ENCODE measurements at regions not wholly inside any gene's neighbourhood (a gene's known extent, or its start where the extent isn't known, plus 50 kb on each side); places are given as distances from the start of the nearest gene placed in this dataset.

DNA sequence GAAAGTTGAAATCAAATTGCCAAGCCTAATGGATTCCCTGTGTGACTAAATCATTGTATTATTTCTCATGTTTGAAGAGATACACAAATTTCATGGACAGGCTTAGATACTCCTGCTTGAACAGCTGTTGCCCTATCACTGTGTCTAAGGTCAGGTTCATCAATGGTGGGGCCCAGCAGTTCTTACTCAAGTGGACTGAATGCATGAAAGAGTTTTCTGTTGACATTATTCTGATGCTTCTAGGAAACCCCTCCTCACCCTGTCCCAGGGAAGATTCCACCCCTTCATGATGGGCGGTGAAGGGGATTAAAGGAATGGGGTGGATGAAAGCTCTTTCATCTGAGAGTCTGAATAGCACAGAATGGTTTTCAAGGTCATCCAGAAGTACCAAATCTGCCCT, 148.8 kb downstream of the INO80D start:
- no peak for DNase-seq

DNA sequence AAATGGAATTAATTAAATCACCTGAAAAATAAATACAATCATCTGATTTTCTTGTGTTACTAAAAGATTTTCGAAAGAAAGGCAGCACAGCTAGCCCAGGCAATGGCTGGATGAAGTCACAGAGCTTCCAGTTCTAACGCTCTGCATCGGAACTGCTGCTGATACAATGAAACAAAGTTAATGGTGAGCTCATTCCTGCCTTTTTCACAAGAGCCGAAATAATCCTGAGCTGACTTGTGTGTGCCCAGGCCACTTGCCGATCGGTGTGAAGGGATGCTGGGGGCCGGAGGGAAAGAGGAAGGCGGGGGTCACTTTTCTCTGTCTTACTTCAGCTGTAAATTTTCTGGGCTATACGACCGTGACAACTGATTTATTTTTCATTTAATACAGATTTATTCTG, 149.5 kb downstream of the INO80D start:
- DNase-seq, result no peak

- DNase-seq, result no peak
These were observed 151.5 kb downstream of the INO80D start for GRCh38 chr2:205934443-205934842.

DNA sequence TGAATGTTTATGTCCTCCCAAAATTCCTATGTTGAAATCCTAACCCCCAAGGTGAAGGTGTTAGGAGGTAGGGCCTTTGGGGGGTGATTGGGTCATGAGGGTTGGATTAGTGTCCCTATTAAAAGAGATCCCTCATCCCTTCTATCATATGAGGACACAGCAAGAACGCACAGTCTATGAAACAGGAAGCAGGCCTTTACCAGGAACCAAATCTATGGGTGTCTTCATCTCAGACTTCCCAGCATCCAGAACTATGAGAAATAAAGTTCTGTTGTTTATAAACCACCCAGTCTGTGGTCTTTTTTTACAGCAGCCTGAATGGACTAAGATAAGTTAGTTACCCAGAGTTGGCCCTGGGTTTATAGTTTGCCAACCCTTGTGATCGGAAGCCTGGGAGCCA, 153.1 kb downstream of the INO80D start:
- no peak for DNase-seq

DNA sequence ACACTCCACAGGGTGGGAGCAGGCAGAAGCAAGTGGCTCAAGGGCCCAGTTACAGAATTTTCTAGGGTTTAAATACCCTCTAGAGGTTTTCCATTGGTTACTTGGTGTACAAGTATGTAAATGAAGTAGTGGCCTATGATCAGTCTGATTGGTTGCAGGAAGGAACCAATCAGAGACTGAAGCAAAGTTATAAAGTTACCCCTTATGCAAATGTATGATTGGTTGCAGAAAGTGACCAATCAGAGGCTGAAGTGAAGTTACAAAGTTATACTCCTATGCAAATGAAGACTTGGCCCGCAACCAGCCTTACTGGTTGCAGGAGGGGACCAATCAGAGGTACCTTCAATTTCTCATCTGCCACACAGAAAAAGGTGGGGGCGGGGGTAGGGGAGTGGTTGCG, 154.6 kb downstream of the INO80D start:
- DNase-seq, result no peak

DNA sequence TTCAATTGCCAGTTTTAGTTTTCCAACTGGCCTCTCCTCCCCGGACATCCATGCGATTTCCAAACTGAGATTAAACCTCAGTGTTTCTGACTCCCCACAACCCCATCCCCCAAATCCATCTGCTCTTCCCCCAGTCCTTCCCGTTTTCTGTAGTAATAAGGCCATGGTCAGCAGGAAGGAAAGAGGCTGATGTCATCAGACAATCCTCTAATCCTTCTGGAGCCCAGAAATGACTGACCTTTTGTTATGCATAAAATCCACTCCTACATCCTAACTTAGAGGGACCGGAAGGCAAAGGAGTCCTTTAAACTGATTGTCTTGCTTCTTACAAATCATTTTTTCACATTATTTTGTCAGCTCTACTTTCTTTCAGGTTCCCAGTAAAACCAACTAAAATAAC, 155.8 kb downstream of the INO80D start:
- no peak for DNase-seq

- DNase-seq, result no peak
These were observed 156.6 kb downstream of the INO80D start for GRCh38 chr2:205929246-205929942.

GRCh38 chr2:205925373-205926337, 160.3 kb downstream of the INO80D start:
- peak; percentile 61 for DNase-seq

DNA sequence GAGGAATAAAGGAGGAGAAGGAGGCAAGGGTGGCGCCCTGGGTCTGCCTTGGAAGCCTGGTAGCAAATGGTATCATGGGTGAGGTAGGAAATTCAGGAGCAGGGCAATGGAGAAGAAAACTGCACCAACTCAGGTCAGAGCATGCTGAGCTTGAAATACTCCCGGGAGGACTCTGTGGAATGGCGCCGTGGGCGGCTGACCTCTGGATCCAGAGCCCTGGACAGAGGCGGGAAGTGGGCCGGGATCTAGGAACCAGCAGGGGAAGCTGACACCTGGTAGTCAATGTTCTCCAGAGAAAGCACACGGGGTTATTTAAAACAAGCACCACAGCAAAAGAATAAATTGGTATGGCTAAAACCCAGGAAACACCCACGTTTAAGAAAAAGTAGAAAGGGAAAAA, 161.3 kb downstream of the INO80D start:
- DNase-seq, result no peak

DNA sequence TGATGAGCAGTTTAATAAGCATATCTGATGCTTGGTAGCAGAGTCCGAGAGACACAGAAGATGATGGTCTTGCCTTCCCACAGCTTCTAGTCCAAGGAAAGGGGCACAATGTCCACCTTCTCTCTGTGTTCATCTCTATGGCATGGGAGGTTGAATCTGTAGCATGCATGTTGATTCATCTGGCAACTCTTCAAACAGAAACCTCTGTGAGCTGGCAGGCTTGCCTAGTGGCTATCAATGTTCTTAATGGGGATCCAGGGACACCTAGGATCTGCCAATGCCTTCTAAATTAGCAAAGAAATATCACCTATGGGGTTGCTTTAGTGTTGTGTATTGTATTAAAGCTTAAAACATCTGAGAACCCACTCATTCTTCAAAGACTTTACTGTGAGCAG, 170.8 kb downstream of the INO80D start:
- DNase-seq, result no peak

- DNase-seq, result no peak
These were observed 171.5 kb downstream of the INO80D start for GRCh38 chr2:205914213-205915129.

DNA sequence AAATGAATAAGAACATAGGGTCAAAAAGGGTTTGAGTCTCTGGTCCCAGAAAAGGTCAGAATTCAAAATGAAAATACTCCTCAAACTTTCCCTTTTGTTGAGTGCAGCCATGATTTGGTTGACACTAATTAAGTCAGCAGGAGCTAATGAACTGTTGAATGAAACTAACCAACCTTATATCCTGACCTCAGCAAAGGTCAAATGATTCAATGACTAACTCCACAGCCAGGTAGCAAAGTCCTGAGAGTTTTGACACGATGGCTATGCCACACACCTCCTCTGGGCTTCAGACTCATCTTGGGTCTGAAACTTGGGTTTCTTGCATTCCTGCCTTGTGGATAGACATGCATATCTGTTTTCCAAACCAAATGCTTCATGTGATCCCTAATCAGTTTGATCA, 172.3 kb downstream of the INO80D start:
- no peak for DNase-seq

- no peak for DNase-seq
These were observed 174.7 kb downstream of the INO80D start for GRCh38 chr2:205911306-205911705.

DNA sequence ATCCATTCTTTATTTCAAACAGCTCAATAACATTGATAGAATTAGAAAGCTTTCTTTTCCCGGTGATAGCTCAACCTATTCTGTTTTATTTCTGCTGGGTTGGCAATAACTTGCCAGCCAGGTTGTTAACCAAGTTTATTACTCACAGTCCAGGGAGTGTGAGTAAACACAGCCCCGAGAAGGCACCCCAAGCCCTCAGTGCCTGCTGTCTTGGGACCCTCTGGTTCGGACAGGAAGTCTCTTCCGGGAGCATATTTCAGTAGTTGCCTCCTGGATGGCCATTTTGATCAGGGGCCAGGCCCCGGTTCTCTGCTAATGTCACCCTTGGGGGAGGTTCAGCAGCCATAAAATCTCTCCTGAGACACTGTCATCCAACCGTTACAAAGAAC, 176.8 kb downstream of the INO80D start:
- no peak for DNase-seq

- DNase-seq, result no peak
These were observed 177.5 kb downstream of the INO80D start for GRCh38 chr2:205908212-205909183.

GRCh38 chr2:205906419-205906818, 179.6 kb downstream of the INO80D start:
- no peak for DNase-seq

GRCh38 chr2:205905576-205905975, 180.4 kb downstream of the INO80D start:
- DNase-seq, result no peak

DNA sequence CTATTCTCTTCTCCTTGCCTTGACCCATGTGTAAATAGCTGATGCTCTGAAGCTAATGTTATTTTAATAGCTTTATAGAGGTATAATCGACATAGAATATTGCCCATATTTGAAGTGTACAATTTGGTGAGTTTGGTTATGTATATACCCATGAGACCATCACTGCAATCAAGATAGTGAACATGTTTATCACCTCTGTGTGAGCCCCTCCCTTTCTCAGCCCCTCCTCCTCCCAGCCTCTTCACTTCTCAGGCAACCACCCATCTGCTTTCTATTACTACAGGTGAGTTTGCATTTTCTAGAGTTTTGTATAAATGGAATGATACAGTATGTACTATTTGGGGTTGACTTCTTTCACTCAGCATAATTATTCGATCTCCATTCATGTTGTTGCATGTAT, 181.1 kb downstream of the INO80D start:
- no peak for DNase-seq

GRCh38 chr2:205903549-205904129, 182.3 kb downstream of the INO80D start:
- no peak for DNase-seq

GRCh38 chr2:205902900-205903237, 183.1 kb downstream of the INO80D start:
- no peak for DNase-seq

DNA sequence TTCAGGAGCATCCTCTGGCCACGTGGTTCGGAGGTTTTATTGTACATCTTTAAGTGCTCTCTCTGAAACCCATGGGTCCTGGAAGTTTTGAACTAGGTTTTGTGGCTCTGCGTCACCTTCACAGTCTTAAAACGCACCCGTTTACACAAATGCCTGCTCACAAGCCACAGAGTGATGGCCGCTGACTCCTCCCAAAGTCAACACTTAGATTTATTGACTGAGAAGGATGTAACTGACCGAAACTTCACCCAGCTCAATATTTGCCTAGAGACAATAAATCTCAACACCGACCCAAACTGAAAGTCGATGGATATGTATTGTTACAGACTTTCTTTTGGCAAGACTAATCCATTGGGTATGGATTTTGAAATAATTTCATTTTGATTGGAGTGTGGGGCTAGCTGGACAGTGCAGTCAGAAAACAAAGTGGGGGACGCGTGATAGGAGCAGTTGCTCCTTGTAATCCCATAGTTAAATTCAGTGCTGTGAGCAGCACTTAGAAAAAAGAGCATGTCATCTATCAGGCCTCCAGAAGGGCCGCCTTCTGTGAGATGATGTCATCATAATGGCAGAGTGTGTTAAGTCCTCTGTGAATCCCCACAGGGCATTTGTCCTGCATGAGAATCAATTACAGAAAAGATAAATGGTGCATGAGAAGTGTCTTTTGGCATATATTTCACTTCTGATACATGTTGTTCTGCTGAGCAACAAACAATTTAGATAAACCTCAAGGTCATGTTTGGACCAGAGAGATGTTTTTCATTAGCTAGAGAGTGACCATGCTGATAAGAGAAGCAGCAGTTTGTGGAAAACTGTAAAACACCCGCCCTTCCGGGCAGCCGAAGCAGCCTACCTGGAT, 183.7 kb downstream of the INO80D start:
- DNase-seq, result no peak

All from NCI-H1105 (cell line).